Lower lobe of right lung (tissue), 2 donors: ENCODE measurements at regions not wholly inside any gene's neighbourhood (a gene's known extent, or its start where the extent isn't known, plus 50 kb on each side); places are given as distances from the start of the nearest gene placed in this dataset.

ENCODE experiments used
- ATAC-seq, 2 donors: fragments of 200-7000 bp; cut with Tn5 transposase; one replicate each; pipeline ENCODE4 v1.9.1; 2020 to 2022; ENCODE audit warnings: mild to moderate bottlenecking in 2 of 2, moderate library complexity in 2 of 2
- DNase-seq: peaks from one replicate; pipeline ENCODE4 v3.0.0-alpha.2; 2020
- H3K27ac ChIP-seq: fragments of 200-600 bp; one replicate; pipeline ENCODE4 v1.8.0; 2022
- H3K27me3 ChIP-seq: fragments of 200-600 bp; one replicate; pipeline ENCODE4 v1.8.0; 2022; ENCODE audit warnings: low read depth
- H3K36me3 ChIP-seq: fragments of 200-600 bp; one replicate; pipeline ENCODE4 v1.8.0; 2022; ENCODE audit warnings: mild to moderate bottlenecking
- H3K4me1 ChIP-seq: fragments of 200-600 bp; one replicate; pipeline ENCODE4 v1.8.0; 2022
- H3K4me3 ChIP-seq: fragments of 200-600 bp; one replicate; pipeline ENCODE4 v1.8.0; 2022; ENCODE audit warnings: mild to moderate bottlenecking
- H3K9me3 ChIP-seq: fragments of 200-600 bp; one replicate; pipeline ENCODE4 v1.8.0; 2022
- CTCF ChIP-seq: fragments of 200-600 bp; IDR thresholded peaks from one replicate; pipeline ENCODE4 v1.8.0; 2022; ENCODE audit warnings: antibody characterized with exemption, mild to moderate bottlenecking
- intact Hi-C: fragments of 100-400 bp; cut with DNase I; formaldehyde crosslinking; loops from one replicate; pipeline ENCODE4 v1.11.0; 2022
- donor health status: DM: no; HTN: yes; CAD: no; lungs with severe emphysema.

DNA sequence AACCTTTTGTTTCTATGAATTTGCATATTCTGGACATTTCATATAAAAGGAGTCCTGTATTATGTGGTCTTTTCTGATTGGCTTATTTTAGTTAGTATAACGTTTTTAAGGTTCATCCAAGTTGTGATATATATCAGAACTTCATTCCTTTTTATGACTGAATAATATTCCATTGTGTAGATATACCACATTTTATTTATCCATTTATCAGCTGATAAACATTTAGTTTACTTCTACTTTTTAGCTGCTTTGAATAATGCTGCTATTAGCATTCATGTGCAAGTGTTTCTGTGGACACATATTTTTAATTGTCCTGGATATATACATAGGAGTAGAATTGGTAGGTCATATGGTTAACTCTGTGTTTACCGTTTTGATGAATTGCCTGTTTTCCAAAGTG, 498.5 kb upstream of the ADAMTS9 start:
- intact Hi-C loops: no loop called here
- Histone ChIP-seq H3K36me3 (no peaks in the 10 kb centered on the region), H3K9me3 (no peaks in the 10 kb centered on the region), H3K4me1 (no peaks in the 10 kb centered on the region), H3K27ac (no peak overlapping the region), H3K27me3 (no peaks in the 10 kb centered on the region), H3K4me3 (no peak overlapping the region)
- DNase-seq (no peak), ATAC-seq (no peak)
- no peak for TF ChIP-seq CTCF

- no peak for DNase-seq
- Histone ChIP-seq H3K4me3 (no peak overlapping the region), H3K9me3 (no peaks in the 10 kb centered on the region), H3K27me3 (no peaks in the 10 kb centered on the region), H3K4me1 (no peaks in the 10 kb centered on the region), H3K27ac (no peak overlapping the region), H3K36me3 (no peaks in the 10 kb centered on the region)
- no peak for ATAC-seq
- TF ChIP-seq CTCF: no peak
- intact Hi-C loops: no loop called here
Measured at GRCh38 chr3:65182682-65183081, 494.9 kb upstream of the ADAMTS9 start.

- no peak overlapping the region for H3K27ac ChIP-seq
- no peaks in the 10 kb centered on the region for H3K4me1 ChIP-seq
- no peaks in the 10 kb centered on the region for H3K27me3 ChIP-seq
- no peak overlapping the region for H3K4me3 ChIP-seq
- TF ChIP-seq CTCF: no peak
- H3K9me3 ChIP-seq: no peaks in the 10 kb centered on the region
- ATAC-seq (no peak), DNase-seq (no peak)
- intact Hi-C loops: no loop called here
- no peaks in the 10 kb centered on the region for H3K36me3 ChIP-seq
Measured at GRCh38 chr3:65182085-65182484, 494.3 kb upstream of the ADAMTS9 start.

- DNase-seq: no peak
- Histone ChIP-seq H3K9me3 (no peaks in the 10 kb centered on the region), H3K27ac (no peak overlapping the region), H3K27me3 (no peaks in the 10 kb centered on the region), H3K4me3 (no peak overlapping the region), H3K36me3 (no peaks in the 10 kb centered on the region), H3K4me1 (no peaks in the 10 kb centered on the region)
- intact Hi-C loops: no loop called here
- no peak for TF ChIP-seq CTCF
- ATAC-seq: no peak
Measured at GRCh38 chr3:65181391-65181871, 493.6 kb upstream of the ADAMTS9 start.

- no peak for TF ChIP-seq CTCF
- H3K27me3 ChIP-seq: no peaks in the 10 kb centered on the region
- DNase-seq (no peak), ATAC-seq (no peak)
- H3K4me1 ChIP-seq: no peaks in the 10 kb centered on the region
- H3K9me3 ChIP-seq: no peaks in the 10 kb centered on the region
- H3K36me3 ChIP-seq: no peaks in the 10 kb centered on the region
- no peak overlapping the region for H3K4me3 ChIP-seq
- intact Hi-C loops: no loop called here
- H3K27ac ChIP-seq: no peak overlapping the region
Measured at GRCh38 chr3:65178703-65179102, 490.9 kb upstream of the ADAMTS9 start.

- no peak overlapping the region for H3K27ac ChIP-seq
- intact Hi-C loops: no loop called here
- DNase-seq (no peak), ATAC-seq (no peak)
- no peak for TF ChIP-seq CTCF
- H3K4me1 ChIP-seq: no peaks in the 10 kb centered on the region
- H3K9me3 ChIP-seq: no peaks in the 10 kb centered on the region
- H3K36me3 ChIP-seq: no peaks in the 10 kb centered on the region
- no peaks in the 10 kb centered on the region for H3K27me3 ChIP-seq
- H3K4me3 ChIP-seq: no peak overlapping the region
Measured at GRCh38 chr3:65177960-65178376, 490.2 kb upstream of the ADAMTS9 start.
